ENCODE measurements at regions not wholly inside any gene's neighbourhood (a gene's known extent, or its start where the extent isn't known, plus 50 kb on each side); places are given as distances from the start of the nearest gene placed in this dataset.

GRCh38 chr5:74094096-74094781 lies 468.2 kb downstream of the ARHGEF28 start:
- no peak for DNase-seq (ENCODE audit: low spot score)

- DNase-seq (ENCODE audit: low spot score): no peak
Observed at GRCh38 chr5:74093561-74093960, 467.6 kb downstream of the ARHGEF28 start.

GRCh38 chr5:74092766-74093165 lies 466.8 kb downstream of the ARHGEF28 start:
- DNase-seq (ENCODE audit: low spot score): no peak

- DNase-seq (ENCODE audit: low spot score): peak; percentile 33
Observed at GRCh38 chr5:74085782-74086181, 459.8 kb downstream of the ARHGEF28 start.

GRCh38 chr5:74085186-74085585 lies 459.2 kb downstream of the ARHGEF28 start:
- no peak for DNase-seq (ENCODE audit: low spot score)

GRCh38 chr5:74083096-74083791 lies 457.2 kb downstream of the ARHGEF28 start:
- no peak for DNase-seq (ENCODE audit: low spot score)

GRCh38 chr5:74082512-74083055 lies 456.6 kb downstream of the ARHGEF28 start:
- DNase-seq (ENCODE audit: low spot score): no peak

- DNase-seq (ENCODE audit: low spot score): no peak
Observed at GRCh38 chr5:74081126-74081525, 455.1 kb downstream of the ARHGEF28 start.

GRCh38 chr5:74079971-74080556 lies 454.1 kb downstream of the ARHGEF28 start:
- DNase-seq (ENCODE audit: low spot score): no peak

GRCh38 chr5:74075501-74076484 lies 449.8 kb downstream of the ARHGEF28 start:
- no peak for DNase-seq (ENCODE audit: low spot score)

- DNase-seq (ENCODE audit: low spot score): no peak
Observed at GRCh38 chr5:74074111-74074510, 448.1 kb downstream of the ARHGEF28 start.

- no peak for DNase-seq (ENCODE audit: low spot score)
Observed at GRCh38 chr5:74073257-74073656, 447.3 kb downstream of the ARHGEF28 start.

GRCh38 chr5:74072646-74073045 lies 446.6 kb downstream of the ARHGEF28 start:
- DNase-seq (ENCODE audit: low spot score): no peak

- no peak for DNase-seq (ENCODE audit: low spot score)
Observed at GRCh38 chr5:74070766-74071165, 444.8 kb downstream of the ARHGEF28 start.

- DNase-seq (ENCODE audit: low spot score): no peak
Observed at GRCh38 chr5:74069741-74070140, 443.7 kb downstream of the ARHGEF28 start.

GRCh38 chr5:74067748-74068541 lies 441.9 kb downstream of the ARHGEF28 start:
- no peak for DNase-seq (ENCODE audit: low spot score)

GRCh38 chr5:74064911-74065310 lies 438.9 kb downstream of the ARHGEF28 start:
- DNase-seq (ENCODE audit: low spot score): no peak

GRCh38 chr5:74064225-74064624 lies 438.2 kb downstream of the ARHGEF28 start:
- DNase-seq (ENCODE audit: low spot score): no peak

- DNase-seq (ENCODE audit: low spot score): no peak
Observed at GRCh38 chr5:74063821-74064220, 437.8 kb downstream of the ARHGEF28 start.

GRCh38 chr5:74063346-74063745 lies 437.4 kb downstream of the ARHGEF28 start:
- DNase-seq (ENCODE audit: low spot score): no peak

- DNase-seq (ENCODE audit: low spot score): no peak
Observed at GRCh38 chr5:74061292-74061691, 435.3 kb downstream of the ARHGEF28 start.
